IPS DF 4.7 (cell line): ENCODE measurements at regions not wholly inside any gene's neighbourhood (a gene's known extent, or its start where the extent isn't known, plus 50 kb on each side); places are given as distances from the start of the nearest gene placed in this dataset.
"Not testable (repeated sequence)": the region's sequence is repeated elsewhere in the genome, so short reads cannot be mapped to it uniquely, and the experiment has no call there.

Source experiments
- DNase-seq: peaks from one replicate; pipeline ENCODE4 v3.0.0-alpha.2; 2013; ENCODE audit warnings: low spot score; ENCODE audit errors: extremely low read depth

- DNase-seq: no peak
Observed at GRCh38 chr14:44453433-44454171, 53.5 kb downstream of the FSCB start.

- not testable (repeated sequence) for DNase-seq
Observed at GRCh38 chr14:44450232-44450631, 56.9 kb downstream of the FSCB start.

GRCh38 chr14:44449680-44450079, 57.4 kb downstream of the FSCB start:
- no peak for DNase-seq

DNA sequence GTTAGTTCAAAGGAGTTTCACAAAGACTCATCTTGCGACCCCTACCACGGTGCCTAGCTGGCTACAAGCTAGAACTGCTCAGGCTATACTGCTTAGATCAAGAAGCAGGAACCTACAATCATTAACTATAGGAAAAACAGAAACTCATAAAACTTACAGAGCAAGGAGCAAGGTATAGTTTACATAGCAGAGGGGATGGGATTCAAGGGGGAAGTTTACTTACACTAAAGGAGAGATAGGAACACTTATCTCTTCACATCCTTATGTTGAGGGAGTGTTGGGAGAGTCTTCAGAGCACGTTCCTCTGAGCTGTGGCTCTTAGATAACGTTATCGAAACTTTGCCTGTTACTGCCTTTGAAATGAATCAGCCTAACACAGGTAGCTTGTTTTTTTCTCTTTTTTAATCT, 58.1 kb downstream of the FSCB start:
- DNase-seq: no peak

DNA sequence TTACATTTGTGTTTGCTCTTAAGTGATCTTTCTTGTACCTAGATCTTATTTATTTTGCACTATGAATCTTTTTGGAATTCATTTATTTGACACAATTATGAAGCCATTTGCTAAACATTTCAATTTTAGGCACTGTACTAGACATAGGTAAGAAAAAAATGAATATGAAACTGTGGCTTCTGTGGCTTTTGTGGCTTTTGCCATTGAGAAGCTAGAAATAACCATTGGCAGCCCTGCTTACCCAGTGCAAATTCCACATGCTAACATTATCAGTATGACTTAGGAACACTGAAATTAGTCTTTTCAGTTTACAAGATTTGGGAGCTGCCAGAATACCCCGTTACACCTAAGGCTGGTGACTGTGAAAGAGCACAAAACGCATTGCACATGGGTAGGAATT, 60.1 kb downstream of the FSCB start:
- no peak for DNase-seq

DNA sequence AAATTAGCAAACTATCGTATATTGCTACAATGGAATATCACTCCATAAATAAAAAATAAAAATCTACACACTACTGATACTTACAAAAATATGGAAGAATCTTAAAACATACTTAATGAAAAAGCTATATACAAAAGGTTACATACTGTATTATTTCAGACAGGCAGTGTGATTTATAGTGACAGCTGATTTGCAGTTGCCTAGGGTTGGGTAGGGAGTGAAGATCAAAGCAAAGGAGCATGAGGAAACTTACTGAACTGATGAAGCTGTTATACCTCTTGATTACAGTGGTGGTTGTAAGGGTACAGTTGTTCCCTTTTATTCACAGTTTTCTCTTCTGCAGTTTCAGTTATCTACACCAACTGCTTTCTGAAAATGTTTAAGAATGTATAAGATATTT, 62.6 kb downstream of the FSCB start:
- no peak for DNase-seq

- DNase-seq: no peak
Observed at GRCh38 chr14:44438936-44439335, 68.1 kb downstream of the FSCB start.

DNA sequence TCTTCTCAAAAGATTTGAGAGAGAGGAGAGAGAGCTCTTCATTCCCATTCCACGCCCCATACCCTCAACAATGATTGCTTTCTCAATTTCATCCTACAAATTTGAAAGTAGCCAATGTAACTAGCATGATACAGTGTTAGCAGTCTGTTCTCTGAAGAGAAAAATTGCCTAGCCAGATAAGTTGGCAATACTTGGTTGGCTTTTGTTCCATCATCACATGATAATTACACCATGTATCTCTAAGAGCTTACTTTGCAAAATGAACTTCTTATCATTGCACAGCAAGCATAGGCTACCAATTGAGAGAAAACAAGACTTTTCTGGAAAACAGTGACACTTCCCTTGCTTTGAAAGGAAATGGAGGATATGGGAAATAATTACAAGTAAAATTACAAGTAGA, 68.9 kb downstream of the FSCB start:
- no peak for DNase-seq

DNA sequence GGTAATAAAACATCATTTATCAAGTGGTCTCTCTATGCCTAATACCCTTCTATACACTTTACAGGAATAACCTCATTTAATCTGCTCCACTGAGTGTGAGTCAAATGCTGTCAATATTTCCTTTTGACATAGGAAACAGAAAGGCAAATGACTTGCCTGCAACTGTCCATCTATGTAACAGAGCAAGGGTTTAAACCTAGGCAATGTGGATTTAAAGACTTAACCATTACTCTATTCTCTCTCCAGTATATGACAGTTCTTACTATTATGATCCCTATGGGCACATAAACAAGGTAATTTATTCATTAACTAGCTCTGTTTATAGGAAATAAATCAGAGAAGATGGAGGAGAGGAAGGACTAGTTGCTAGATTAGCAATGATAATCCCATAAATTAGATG, 70.6 kb downstream of the FSCB start:
- no peak for DNase-seq

DNA sequence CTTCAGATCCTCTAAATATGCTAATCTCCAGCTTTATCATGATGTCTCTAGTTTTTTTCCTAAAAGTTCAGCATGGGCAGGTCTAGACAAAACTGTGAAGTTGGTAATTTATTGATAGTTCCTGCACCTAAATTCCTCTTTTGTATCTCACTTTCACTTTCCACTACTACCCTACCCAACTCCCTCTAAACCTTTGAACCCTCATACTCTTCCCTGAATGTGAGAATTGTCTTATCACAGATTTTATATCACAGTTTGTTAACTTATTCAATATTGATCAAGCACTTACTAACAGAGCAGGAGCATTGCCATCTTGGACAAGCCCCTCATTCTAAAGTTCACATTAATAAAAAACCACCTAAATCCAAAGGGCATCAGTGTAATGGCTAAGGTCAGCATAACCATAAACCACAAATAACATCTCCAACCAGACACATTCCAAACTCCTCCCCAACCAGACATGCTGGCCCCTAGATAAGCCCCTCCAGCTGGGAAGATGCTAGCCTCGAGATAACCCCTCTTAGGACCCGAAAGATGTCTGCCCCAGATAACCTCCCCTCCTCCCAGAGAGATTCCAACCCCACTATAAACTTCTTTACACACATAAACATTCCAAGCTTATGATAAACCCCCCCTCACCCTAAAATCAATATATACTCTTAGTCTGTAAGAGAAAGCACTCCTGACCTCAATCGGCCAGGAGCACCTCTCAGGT, 78.7 kb downstream of the FSCB start:
- DNase-seq: no peak

- no peak for DNase-seq
Observed at GRCh38 chr14:44422699-44423098, 84.4 kb downstream of the FSCB start.

- no peak for DNase-seq
Observed at GRCh38 chr14:44420226-44420625, 86.9 kb downstream of the FSCB start.

DNA sequence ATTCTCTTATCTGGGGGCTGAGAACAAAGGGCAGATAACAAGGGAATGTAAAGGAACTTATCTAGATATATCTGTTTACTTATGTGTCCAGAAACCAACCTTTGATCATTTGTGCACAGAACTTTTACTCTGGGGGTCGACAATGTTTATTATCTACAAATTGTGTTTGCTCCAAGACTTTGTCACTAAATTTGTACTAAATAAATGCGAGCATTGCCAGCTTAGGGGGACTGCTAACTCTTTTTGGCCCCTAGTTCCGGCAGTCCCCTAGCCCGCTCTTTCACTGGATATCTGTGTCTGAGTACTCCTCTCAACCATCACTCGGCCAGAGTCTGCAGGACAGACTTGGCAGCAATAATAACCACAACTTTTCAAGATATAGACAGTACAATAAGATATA, 88.2 kb downstream of the FSCB start:
- no peak for DNase-seq

GRCh38 chr14:44417809-44418208, 89.3 kb downstream of the FSCB start:
- no peak for DNase-seq

- no peak for DNase-seq
Observed at GRCh38 chr14:44414646-44415045, 92.4 kb downstream of the FSCB start.

- DNase-seq: no peak
Observed at GRCh38 chr14:44412858-44413569, 94.1 kb downstream of the FSCB start.

DNA sequence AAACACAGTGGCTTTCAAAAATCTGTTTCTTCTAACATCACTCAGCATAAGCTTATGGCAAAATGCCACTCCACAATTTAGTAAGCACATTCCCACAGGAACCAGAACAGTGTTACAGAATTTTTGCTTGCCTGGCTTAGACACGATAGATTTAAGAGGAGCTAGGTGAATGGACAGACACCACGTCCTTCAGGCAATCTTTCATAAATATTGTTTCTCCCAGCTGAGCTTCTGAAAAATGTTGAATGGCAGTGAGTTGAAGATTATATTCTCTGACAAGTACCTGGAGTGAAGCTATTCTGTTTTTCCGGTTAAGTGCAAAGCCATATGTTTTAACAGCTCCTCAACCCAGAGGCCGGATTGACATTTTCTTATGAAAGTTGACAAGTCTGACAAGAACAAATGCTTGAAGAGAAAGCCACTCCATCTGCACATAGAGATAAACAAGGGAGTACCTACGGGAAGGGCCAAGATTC, 102.0 kb downstream of the FSCB start:
- DNase-seq: no peak

- DNase-seq: no peak
Observed at GRCh38 chr14:44404599-44404998, 102.5 kb downstream of the FSCB start.

DNA sequence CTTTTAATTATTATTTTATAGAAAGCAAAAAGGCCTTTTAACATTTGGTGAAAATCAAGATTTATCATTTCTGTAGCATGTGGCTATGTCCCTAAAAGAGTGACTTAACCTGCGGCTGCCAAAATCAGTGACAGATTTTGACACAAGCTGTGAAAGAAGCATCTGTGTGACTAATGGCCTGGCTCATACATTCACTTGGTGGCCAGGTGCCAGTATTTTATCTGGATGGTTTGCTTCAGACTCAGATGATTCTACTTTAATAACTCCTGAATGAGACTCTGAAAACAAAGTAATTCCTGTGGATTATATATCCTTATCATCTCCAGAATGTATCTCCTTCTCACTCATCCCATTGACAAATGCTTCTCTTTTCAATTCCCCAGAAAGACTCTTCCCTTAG, 103.0 kb downstream of the FSCB start:
- no peak for DNase-seq

- DNase-seq: no peak
Observed at GRCh38 chr14:44403193-44403592, 103.9 kb downstream of the FSCB start.

DNA sequence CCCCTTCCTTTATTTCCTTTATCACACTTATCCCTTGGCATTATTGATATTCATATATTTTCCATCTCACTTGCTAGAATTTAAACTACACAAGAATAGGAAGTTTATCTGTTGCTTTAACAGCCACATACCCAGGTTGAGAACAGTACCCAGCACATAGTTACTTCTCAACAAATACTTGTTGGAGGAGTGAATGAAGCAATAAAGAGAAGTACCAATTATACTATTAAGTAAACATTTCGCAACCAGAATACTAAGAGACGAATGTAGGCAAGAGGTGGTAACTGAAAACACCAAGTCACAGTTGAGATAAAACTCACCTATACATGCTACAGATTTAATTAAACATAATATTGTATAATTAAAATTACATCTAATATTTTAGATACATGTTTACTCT, 110.9 kb downstream of the FSCB start:
- DNase-seq: no peak

DNA sequence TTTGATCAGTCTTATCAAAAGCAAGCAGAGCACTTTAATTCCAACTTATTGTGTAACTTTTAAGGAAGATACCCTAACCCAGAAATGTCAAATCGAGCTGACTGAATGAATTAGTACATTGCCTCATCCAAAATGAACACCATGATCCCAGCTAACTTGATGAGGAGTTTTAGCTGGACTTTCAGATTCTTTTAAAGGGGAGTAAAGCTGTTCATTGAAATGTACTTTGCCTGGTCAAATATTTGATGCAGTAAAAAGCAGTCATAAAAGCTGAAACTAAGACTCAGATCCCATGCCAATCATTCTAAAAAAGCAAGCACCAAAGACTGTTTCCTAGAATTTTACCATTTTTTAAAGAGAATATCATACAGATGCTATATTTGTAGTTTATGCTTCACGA, 114.1 kb downstream of the FSCB start:
- DNase-seq: no peak
